Body of pancreas (tissue), 4 donors: ENCODE measurements at regions not wholly inside any gene's neighbourhood (a gene's known extent, or its start where the extent isn't known, plus 50 kb on each side); places are given as distances from the start of the nearest gene placed in this dataset.

Experiments
- CTCF ChIP-seq, 7 experiments: fragments of 450-650 bp in 4 of 7; fragments of 200-600 bp in 3 of 7; sonication (generic) in 3 of 7; IDR thresholded peaks; one replicate each; pipeline ENCODE4 v1.5.1; 2016 to 2019; ENCODE audit warnings: antibody characterized with exemption in 7 of 7
- POLR2A ChIP-seq, 3 donors: fragments of 450-650 bp; IDR thresholded peaks; one replicate each; pipeline ENCODE4 v1.6.1; 2016; ENCODE audit warnings: antibody characterized with exemption in 3 of 3, mild to moderate bottlenecking in 2 of 3

GRCh38 chr7:156282816-156283215 is 357.8 kb upstream of the RNF32 start:
- no peak for TF ChIP-seq CTCF (IDR thresholded peaks at IDR 0.05)
- no peak for TF ChIP-seq POLR2A (IDR thresholded peaks at IDR 0.05)
